GM19438 (cell line): ENCODE measurements at regions not wholly inside any gene's neighbourhood (a gene's known extent, or its start where the extent isn't known, plus 50 kb on each side); places are given as distances from the start of the nearest gene placed in this dataset.
"Not testable (repeated sequence)": the region's sequence is repeated elsewhere in the genome, so short reads cannot be mapped to it uniquely, and the experiment has no call there.

Experiments
- ATAC-seq: cut with Tn5 transposase; IDR thresholded peaks from one replicate; pipeline ENCODE4 v1.9.1; 2021; ENCODE audit warnings: low read depth; ENCODE audit not compliant: unreplicated experiment

DNA sequence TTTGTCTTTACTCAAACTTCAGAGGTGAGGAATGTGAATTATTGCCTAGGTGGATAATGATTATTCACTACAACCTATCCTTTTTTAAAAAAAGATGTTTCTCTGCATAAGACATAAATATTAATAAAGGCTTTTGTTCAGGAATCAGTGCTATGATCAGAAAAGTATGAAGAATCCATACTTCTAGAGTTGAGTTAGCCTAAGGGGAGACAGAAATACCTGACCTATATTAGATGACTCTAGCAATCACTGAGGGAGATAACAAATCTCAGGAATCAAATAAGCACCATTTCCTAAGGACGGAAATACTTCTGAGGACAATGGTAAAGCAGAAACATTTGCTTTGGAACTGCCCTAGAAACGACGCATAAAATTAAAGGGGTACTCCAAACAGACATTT is 763.8 kb downstream of the GBE1 start:
- ATAC-seq = no peak

DNA sequence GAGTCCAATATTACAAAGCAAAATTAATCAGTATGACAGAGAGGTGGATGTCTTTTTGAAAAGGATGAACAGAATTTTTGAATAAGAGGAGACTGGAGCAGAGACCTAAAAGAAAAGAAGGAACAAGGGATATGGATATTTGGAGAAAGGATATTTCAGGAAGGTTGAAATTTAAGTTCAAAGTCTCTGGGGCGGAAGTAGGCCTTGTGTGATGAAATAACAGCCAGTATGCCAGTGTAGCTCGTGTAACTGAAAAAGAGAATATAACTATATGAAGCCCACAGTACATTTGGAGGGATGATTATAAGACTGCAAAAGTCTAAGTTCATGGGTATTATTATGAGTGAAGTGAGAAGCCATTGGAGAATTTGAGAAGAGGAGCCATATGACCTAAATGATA is 766.7 kb downstream of the GBE1 start:
- ATAC-seq = no peak

DNA sequence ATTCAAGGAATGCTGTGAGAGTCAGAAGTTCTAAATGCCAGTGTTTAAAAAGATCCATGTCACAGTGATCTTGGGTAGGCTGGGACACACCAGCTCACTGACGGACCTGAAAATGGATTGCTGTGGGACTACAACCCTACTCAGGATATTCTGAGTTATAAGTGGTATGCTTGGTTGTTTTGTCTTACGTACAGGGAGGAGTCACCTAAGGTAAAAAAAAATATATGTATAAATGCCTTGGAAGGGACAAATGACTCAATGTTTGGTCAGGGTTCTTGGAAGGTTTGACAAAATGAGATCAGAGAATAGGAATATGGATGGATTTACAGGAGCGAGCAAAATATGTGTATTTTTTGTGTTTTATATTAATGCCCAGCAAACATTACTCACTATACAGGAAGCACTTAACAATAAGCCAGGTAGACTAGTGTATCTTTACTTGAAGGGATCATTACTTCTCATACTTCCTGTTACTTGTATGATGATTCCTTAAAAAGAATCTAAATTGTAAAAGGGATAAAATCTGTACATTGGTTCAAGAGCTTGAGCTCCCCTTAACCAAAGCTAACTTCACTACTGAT is 767.3 kb downstream of the GBE1 start:
- ATAC-seq = no peak

DNA sequence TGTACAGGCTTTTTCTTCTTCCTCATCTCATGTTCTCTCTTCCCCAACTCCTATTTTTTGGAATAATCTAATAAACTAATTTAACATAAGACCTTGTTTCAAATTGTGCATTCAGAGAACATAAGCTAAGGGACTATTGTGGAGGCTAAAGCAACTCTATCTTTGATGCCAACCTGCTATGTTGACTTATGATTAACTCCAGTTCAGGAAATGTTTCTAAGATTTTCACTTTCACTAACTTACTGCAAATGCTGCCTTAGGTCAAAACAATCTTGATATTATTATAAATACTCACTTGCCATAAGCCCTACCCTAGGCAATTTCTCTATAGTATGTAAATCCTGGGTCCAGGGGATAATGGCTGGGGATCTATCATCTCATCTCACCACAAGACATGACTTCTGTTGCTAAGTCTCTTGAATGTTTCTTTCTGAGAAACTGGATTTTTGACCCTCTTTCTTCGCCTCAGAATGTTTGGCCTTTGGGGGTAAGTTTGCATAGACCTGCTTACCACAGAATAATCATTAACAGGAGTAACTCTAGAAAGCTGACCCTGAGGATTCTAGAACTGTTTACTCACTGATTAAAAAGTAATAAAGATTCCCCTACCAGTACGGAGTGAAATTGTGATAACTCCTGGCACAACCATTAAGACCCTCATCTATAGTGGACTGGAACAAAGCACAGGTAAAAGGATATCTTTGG is 768.1 kb downstream of the GBE1 start:
- peak; percentile 80 for ATAC-seq

DNA sequence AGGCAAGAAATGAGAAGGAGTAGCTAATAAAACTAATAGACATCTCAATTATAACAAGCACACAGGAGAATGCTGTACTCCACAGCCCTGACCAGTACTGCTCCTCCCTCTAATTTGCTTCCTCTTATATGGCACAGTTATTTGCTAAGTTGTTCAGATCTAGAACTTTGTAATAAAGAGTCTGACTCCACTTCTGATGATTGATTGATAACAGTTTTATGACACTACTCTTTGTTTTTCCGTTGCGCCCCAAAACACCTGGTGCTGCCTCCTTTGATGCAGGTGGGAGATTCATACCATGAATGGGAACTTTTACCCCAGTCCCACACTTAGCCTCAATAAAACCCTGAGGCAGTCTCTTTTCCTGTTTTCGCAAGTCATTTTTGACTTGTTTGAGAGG is 777.7 kb downstream of the GBE1 start:
- ATAC-seq = no peak

DNA sequence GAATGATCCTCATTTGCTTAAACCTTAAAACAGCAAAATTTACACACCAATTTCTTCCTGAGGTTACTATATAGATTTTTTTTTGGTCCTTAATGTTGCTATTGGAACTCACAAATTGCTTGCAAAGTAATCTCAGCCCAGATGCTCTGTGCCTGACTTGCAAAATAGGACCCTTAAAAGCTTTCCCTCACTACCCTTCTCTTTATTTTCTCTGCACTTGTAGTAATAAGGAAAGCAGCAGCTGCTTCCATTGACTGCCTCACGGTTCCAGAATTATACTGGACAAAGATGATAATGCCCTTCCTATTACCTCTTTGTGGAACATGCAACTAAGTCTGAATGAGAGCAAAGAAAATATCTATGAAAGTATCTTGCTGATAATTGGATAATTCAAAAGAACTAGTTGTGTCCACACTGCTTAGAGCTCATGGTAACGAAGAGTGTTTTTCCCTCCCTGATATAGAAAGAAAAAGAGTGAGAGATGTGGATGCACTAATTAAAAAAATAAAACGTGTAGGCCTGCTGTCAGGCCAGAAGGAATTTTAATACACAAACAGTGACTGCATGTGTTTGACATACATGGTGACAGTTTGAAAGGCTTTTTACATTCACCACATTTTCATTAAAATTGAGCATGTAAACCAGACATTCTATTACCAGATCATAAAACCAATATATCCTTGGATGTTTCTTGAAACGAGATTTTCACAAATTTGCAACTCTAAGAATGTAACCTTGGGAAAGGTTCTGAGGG is 783.1 kb downstream of the GBE1 start:
- ATAC-seq = no peak

DNA sequence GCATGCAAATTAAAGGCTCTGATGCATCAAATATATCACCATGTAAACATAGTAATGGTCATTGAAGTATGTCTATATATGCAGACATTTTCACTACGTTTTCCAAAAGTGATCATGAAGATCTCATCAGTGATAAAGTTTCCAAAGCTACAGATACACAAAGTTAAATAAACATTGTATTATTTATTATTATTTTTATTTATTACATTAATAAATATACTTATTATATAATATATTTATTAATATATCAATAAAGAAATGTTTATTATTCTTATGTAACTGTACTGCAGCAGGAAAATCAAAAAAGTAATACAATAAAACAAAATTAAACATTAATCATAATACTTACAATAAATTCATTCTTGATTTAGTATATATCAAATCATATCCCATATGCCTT is 791.2 kb downstream of the GBE1 start:
- ATAC-seq = no peak

DNA sequence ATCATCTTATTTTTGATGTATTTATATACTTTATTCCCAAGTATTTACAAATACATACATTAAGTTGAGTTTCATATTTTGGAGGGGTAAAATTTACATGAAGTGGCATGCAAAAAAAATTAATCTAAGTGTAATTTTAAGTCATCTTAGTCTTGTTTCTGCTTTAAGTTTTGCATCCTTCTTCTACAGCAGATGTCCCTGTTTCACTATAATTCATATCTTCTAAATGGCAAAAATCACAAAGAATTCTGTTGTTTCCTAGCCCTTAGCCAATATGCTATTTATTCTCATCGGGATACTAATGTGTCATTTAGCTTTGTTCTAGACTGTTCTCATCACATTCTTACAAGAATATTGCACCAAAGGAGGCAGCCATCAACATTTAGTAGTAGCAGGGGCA is 831.9 kb downstream of the GBE1 start:
- ATAC-seq = no peak

DNA sequence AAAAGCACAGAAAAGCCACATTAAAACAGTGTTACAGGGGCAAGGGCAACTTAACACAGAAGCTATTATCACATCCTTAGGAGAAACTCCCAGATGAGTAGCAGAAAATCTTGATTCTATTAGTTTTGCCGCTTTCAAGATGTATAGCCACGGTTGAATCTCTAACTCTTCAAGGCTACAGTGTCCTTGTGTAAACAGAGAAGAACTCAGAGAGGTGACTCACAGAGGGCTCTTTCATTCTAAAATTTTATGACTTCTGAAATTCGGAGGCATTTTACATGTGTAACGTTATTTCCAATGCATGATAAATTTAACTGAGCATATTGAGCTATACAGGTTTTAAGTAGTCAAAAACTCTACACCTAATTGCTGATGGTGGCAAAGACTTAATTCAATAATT is 846.6 kb downstream of the GBE1 start:
- ATAC-seq = no peak

DNA sequence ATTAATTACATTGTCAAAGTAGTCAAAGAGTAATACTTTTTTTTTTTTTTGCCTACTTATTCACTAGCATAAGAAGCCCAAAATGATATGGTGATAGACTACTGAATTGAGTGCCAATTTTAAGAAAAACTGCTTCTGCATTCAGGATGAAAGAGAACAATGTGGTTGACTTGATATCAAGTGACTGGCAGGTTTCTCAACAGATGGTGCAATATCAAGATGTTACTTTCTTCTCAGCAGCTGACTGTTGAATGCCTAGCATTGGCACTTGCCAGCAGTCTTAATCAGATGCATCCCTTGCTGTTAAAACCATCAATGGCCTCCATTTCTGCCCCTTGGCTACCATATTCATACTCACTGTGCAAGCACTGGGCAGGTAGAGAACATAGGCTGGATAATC is 863.2 kb downstream of the GBE1 start:
- no peak for ATAC-seq

DNA sequence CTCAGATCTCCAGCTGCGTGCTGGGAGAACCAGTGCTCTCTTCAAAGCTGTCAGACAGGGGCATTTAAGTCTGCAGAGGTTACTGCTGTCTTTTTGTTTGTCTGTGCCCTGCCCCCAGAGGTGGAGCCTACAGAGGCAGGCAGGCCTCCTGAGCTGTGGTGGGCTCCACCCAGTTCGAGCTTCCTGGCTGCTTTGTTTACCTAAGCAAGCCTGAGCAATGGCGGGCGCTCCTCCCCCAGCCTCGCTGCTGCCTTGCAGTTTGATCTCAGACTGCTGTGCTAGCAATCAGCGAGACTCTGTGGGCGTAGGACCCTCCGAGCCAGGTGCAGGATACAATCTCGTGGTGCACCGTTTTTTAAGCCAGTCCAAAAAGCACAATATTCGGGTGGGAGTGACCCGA is 864.4 kb downstream of the GBE1 start:
- not testable (repeated sequence) for ATAC-seq

DNA sequence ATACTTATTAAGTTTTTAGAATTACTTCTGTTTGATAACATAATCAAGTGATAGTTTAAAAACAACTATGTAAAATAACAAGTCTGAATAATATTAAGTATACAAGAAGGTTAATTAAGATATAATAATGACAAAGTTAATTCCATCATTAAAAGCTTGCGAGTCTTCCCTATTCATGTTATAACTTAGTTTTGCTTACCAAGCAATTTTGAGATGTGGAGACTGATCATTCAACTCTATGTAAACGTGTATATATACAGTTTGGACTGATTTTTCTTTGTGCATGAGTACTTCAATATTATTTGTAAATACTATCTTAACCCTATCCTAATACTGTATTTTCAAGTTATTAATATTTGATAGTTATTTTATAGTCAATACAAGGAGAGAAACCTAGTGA is 870.9 kb downstream of the GBE1 start:
- no peak for ATAC-seq

DNA sequence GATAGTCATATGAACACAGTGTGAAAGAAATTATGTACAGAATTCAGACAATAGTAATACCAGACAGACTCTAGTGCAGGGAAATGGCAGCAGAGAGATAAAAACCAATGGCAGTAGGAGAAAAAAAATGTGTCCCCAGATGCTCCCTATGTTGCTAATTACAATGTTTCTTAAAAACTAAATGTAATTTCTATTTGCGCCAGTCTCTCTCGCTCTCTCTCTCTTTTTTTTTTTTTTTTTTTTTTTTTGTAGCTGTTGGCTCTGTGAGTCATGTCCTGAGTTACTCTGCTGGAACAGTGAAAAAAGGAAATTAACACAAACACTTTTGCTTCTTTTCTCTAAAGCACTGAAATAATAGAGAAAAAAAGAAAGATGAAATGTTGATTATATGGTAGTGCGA is 871.9 kb downstream of the GBE1 start:
- ATAC-seq = no peak

DNA sequence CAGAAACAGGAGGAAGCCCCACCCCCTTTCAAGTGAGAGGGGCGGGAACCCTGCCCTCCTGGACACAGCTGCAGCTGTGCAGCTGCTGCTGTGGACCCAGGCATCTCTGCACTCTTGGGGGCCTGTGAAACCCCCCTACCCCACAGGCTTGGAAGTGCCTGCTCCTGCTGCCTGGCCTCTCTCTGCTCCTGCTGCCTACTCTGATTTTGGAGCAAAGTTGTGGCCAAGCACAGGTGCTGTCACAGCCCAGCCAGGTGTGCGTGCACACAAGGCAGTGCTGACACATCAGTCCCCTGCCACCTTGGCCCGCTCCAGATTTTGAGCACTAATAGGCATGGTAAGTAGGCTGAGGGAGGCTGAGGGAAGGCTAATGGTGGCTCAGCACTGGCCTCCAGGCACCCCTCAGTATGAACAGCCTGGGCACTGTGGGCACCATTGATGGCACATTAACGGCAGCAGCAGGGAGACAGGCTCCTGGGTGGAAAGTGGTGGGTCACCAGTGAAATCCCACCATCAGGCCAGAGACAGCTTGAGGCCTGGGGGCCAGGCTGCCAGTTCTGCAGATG is 890.9 kb downstream of the GBE1 start:
- no peak for ATAC-seq

DNA sequence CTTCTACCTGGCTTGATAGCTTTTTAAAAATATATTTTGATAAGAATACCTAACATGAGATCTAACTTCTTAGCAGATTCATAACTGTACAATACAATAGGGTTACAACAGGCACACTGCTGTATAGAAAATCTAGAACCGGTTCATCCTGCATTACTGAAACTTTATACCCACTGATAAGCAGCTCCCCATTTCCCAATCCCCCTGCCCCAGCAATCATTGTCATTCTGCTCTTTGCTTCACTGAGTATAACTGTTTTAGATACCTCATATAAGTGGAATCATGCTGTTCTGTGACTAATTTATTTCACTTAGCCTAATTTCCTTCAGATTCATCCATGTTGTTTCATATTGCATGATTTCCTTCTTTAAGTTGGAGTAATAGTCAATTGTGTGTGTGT is 906.0 kb downstream of the GBE1 start:
- ATAC-seq = no peak

DNA sequence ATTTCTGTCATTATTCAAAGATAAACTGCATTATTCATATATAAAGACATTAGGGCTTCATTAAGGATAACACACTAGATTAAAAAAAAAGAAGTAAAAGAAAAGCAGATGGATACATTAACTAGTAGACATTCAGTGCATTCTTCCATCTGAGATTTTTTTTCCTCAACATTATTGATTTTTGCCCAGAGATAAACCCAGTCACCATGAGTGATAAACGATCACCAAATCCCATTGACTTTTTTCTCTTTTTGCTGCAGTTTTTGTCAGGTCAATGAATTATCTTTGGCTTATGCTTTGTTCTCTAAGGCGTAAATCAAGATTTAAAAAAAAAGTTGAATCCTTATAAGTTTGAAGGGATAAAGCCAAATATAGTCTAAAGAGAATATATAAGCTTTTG is 925.0 kb downstream of the GBE1 start:
- no peak for ATAC-seq

DNA sequence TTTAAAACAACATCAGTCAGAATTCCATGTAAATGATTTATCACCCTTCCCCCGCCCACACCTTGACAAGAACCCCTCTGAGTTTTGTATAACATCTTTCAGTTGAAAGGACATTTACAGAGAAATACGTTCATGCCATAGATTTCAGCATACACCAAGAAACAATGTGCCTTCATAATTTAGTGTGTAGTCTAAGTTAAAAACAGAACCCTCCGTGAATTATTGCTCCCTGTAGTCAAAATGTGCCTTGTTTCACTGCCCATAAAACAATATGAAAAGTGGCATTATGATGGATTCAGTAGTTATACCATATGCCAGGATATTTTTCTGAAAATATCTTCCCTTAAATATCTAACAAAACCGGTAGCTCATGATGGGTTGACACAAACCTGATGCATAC is 953.9 kb downstream of the GBE1 start:
- ATAC-seq = no peak

DNA sequence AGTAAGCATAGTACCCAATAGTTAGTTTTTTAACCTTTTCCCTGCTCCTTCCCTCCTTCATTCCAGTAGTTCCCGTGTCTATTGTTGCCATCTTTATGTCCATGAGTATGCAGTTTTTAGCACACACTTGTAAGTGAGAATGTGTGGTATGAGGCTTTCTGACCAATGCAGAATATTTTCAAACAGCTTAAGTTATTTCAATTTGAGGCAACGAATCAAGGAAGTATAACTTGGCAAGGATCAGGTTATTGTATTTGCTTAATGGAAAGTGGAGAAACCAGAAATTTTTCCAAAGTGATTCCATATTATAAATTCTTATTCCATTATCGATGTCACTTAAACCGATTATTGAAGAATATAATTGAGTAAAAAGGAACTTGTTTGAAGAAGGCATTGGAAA is 954.8 kb downstream of the GBE1 start:
- ATAC-seq = no peak

DNA sequence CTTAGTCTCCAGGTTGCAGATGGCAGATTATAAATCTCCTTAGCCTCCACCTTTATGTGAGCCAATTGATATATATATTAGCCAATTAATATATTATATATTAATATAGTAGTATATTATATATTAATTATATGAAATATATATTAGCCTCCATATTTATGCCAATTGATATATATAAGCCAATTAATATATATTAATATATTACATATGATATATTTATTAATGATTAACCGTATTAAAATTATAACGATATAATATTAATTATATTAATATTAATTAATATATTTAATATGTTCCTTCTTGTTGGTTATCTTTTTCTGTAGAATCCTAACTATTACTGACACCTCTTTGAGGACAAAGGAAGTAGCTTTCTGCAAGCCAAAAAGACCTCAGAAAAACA is 972.5 kb downstream of the GBE1 start:
- no peak for ATAC-seq

DNA sequence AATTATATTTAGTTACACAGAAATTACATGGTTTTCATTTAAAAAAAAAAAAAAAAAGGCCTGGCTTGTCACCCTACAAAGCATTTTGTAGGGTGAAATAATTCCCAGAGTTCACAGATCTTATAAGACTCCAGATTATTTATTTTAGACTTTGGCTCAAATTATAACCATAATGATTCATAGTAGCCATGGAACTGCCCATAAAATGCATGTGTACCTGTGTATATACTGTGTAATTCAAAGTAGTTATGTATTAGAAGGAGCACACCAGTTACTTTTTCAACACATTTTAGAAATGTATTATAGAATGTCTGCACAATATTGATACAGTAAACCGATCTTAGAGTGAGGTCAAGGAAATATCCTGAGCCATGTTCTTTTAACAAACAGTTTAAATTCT is 975.6 kb downstream of the GBE1 start:
- ATAC-seq = no peak

DNA sequence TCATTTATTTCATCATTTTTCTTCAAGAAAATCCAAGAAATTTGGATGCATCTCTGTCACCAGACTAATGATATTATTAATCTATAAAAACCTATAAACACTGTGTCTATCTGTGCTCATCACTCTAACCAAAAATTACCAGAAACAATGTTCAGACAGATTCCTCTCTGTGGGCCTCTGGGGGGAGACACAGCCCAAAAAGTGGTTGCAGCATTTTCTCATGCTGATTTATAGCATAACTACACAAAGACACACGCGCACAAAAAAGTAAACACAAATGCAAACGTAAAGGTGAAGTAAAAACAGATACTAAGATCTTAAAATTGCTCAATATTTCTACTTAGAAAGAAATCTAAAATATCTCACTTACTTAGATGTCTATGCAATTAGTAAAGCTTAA is 976.0 kb downstream of the GBE1 start:
- ATAC-seq = no peak

DNA sequence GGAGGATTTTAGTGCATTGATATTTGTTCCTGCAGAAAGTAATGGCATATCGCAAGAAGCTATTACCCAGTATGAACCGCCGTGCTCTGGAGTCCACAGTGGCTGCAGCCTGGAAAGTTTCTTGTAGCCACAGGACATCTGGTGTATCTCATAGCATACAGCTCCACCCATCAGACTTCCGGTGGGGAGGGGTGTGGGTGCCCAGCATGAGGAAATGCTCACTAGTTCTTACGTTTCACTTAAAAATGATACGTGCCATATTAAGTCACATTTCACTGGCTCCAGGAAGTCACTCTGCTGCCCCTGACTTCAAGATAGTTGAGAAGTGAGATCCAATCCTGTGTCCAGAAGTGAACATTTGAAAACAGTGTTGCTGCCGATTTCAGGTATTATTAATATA is 990.4 kb downstream of the GBE1 start:
- no peak for ATAC-seq
